ENCODE measurements at regions not wholly inside any gene's neighbourhood (a gene's known extent, or its start where the extent isn't known, plus 50 kb on each side); places are given as distances from the start of the nearest gene placed in this dataset.

GRCh38 chr13:34594507-34594906 lies 347.6 kb upstream of the NBEA start:
- Histone ChIP-seq H3K9ac (ENCODE audit: low read depth, low read length, poor library complexity, severe bottlenecking) (no peak overlapping the region), H3F3A (ENCODE audit: low read depth) (no peaks in the 10 kb centered on the region), H3K9me2 (replicated peaks; ENCODE audit: low read depth, low read length) (no peaks in the 10 kb centered on the region), H3K4me3 (ENCODE audit: low read length, poor library complexity, severe bottlenecking) (no peak overlapping the region), H4K20me1 (ENCODE audit: insufficient read depth, low read length, poor library complexity, severe bottlenecking) (no peaks in the 10 kb centered on the region), H3K4me2 (ENCODE audit: low read depth, low read length, poor library complexity, severe bottlenecking) (no peak overlapping the region), H3K4me1 (ENCODE audit: insufficient read depth, low read length, poor library complexity, severe bottlenecking) (no peaks in the 10 kb centered on the region), H2AFZ (ENCODE audit: low read length) (no peak overlapping the region), H3K36me3 (ENCODE audit: insufficient read depth, low read length) (no peaks in the 10 kb centered on the region), H3K9me3 (ENCODE audit: insufficient read depth, low read depth, low read length) (0 out of 2 replicates have a peak, but pooled peaks cover 3% of the 10 kb centered on the region), H3K27me3 (ENCODE audit: insufficient read depth, low read length, poor library complexity, severe bottlenecking) (no peaks in the 10 kb centered on the region), H3K79me2 (ENCODE audit: insufficient read depth, low read length) (no peaks in the 10 kb centered on the region)
- TF ChIP-seq EZH2phosphoT487 (IDR thresholded peaks at IDR 0.05; ENCODE audit: borderline replicate concordance) = no peak

- no peaks in the 10 kb centered on the region for H3K79me2 ChIP-seq (ENCODE audit: insufficient read depth, low read length)
- H4K20me1 ChIP-seq (ENCODE audit: insufficient read depth, low read length, poor library complexity, severe bottlenecking) = no peaks in the 10 kb centered on the region
- H3K27me3 ChIP-seq (ENCODE audit: insufficient read depth, low read length, poor library complexity, severe bottlenecking) = no peaks in the 10 kb centered on the region
- no peak for TF ChIP-seq CTCF (conservative IDR thresholded peaks at IDR 0.05; ENCODE audit: low read length)
- no peak for TF ChIP-seq EZH2phosphoT487 (IDR thresholded peaks at IDR 0.05; ENCODE audit: borderline replicate concordance)
- no peaks in the 10 kb centered on the region for H3K36me3 ChIP-seq (ENCODE audit: insufficient read depth, low read length)
- H3F3A ChIP-seq (ENCODE audit: low read depth) = no peaks in the 10 kb centered on the region
- H3K9me3 ChIP-seq (ENCODE audit: insufficient read depth, low read depth, low read length) = peaks cover 2% of the 10 kb centered on the region; the same call in 1 of the 2 replicates
- no peak overlapping the region for H2AFZ ChIP-seq (ENCODE audit: low read length)
- H3K9ac ChIP-seq (ENCODE audit: low read depth, low read length, poor library complexity, severe bottlenecking) = no peak overlapping the region
- no peaks in the 10 kb centered on the region for H3K4me1 ChIP-seq (ENCODE audit: insufficient read depth, low read length, poor library complexity, severe bottlenecking)
- no peaks in the 10 kb centered on the region for H3K9me2 ChIP-seq (replicated peaks; ENCODE audit: low read depth, low read length)
- no peak overlapping the region for H3K4me2 ChIP-seq (ENCODE audit: low read depth, low read length, poor library complexity, severe bottlenecking)
- H3K4me3 ChIP-seq (ENCODE audit: low read length, poor library complexity, severe bottlenecking) = no peak overlapping the region
These were observed 333.7 kb upstream of the NBEA start for GRCh38 chr13:34608331-34608730.

DNA sequence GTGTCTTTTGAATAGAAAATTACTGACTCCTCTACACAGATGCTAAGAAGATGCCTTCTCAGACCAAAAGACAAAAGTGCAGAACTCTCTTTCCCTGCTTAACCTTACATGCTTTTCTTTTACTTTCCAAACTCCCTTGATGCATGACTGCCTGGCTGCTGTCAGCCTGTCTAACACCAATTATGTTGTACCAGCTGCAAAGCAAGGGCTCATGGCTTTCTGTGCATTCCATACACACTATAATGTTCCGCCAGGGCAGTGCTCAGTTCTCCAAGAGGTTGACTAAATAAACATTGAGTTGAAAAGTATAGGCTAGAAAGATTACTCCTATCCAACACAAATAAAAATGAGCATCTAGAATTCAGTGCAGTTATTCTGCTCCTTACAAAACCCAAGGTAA lies 330.4 kb upstream of the NBEA start:
- Histone ChIP-seq H2AFZ (ENCODE audit: low read length) (no peak overlapping the region), H3K4me3 (ENCODE audit: low read length, poor library complexity, severe bottlenecking) (no peak overlapping the region), H4K20me1 (ENCODE audit: insufficient read depth, low read length, poor library complexity, severe bottlenecking) (no peaks in the 10 kb centered on the region), H3F3A (ENCODE audit: low read depth) (no peaks in the 10 kb centered on the region), H3K36me3 (ENCODE audit: insufficient read depth, low read length) (no peaks in the 10 kb centered on the region), H3K4me1 (ENCODE audit: insufficient read depth, low read length, poor library complexity, severe bottlenecking) (no peaks in the 10 kb centered on the region), H3K79me2 (ENCODE audit: insufficient read depth, low read length) (no peaks in the 10 kb centered on the region), H3K4me2 (ENCODE audit: low read depth, low read length, poor library complexity, severe bottlenecking) (no peak overlapping the region), H3K27me3 (ENCODE audit: insufficient read depth, low read length, poor library complexity, severe bottlenecking) (no peaks in the 10 kb centered on the region), H3K9me2 (replicated peaks; ENCODE audit: low read depth, low read length) (no peaks in the 10 kb centered on the region), H3K9ac (ENCODE audit: low read depth, low read length, poor library complexity, severe bottlenecking) (no peak overlapping the region), H3K9me3 (ENCODE audit: insufficient read depth, low read depth, low read length) (peaks cover 2% of the 10 kb centered on the region; the same call in 1 of the 2 replicates)
- no peak for TF ChIP-seq EZH2phosphoT487 (IDR thresholded peaks at IDR 0.05; ENCODE audit: borderline replicate concordance)
- no peak for TF ChIP-seq CTCF (conservative IDR thresholded peaks at IDR 0.05; ENCODE audit: low read length)

GRCh38 chr13:34617473-34618083 lies 324.5 kb upstream of the NBEA start:
- no peak overlapping the region for H3K9ac ChIP-seq (ENCODE audit: low read depth, low read length, poor library complexity, severe bottlenecking)
- no peaks in the 10 kb centered on the region for H3K36me3 ChIP-seq (ENCODE audit: insufficient read depth, low read length)
- no peaks in the 10 kb centered on the region for H3F3A ChIP-seq (ENCODE audit: low read depth)
- H3K4me2 ChIP-seq (ENCODE audit: low read depth, low read length, poor library complexity, severe bottlenecking) = no peak overlapping the region
- no peak overlapping the region for H2AFZ ChIP-seq (ENCODE audit: low read length)
- no peaks in the 10 kb centered on the region for H4K20me1 ChIP-seq (ENCODE audit: insufficient read depth, low read length, poor library complexity, severe bottlenecking)
- no peaks in the 10 kb centered on the region for H3K79me2 ChIP-seq (ENCODE audit: insufficient read depth, low read length)
- no peak overlapping the region for H3K4me3 ChIP-seq (ENCODE audit: low read length, poor library complexity, severe bottlenecking)
- TF ChIP-seq EZH2phosphoT487 (IDR thresholded peaks at IDR 0.05; ENCODE audit: borderline replicate concordance) (no peak), CTCF (conservative IDR thresholded peaks at IDR 0.05; ENCODE audit: low read length) (no peak)
- no peaks in the 10 kb centered on the region for H3K27me3 ChIP-seq (ENCODE audit: insufficient read depth, low read length, poor library complexity, severe bottlenecking)
- H3K9me2 ChIP-seq (replicated peaks; ENCODE audit: low read depth, low read length) = no peaks in the 10 kb centered on the region
- no peaks in the 10 kb centered on the region for H3K4me1 ChIP-seq (ENCODE audit: insufficient read depth, low read length, poor library complexity, severe bottlenecking)
- H3K9me3 ChIP-seq (ENCODE audit: insufficient read depth, low read depth, low read length) = no peaks in the 10 kb centered on the region; the same call in 1 of the 2 replicates
